HCT116 (cell line): ENCODE measurements at regions not wholly inside any gene's neighbourhood (a gene's known extent, or its start where the extent isn't known, plus 50 kb on each side); places are given as distances from the start of the nearest gene placed in this dataset.

Source experiments
- CTCF ChIP-seq, 3 experiments: fragments of 200-600 bp in 1 of 3; sonication (generic) in 1 of 3; IDR thresholded peaks in 2 of 3; conservative IDR thresholded peaks in 1 of 3; 2 replicates each; pipeline ENCODE4 v1.5.1; 2012 to 2017; ENCODE audit warnings: low read depth in 2 of 3, low read length in 2 of 3, antibody characterized with exemption in 1 of 3, borderline replicate concordance in 1 of 3, control low read depth in 1 of 3, mild to moderate bottlenecking in 1 of 3, mixed read lengths in 1 of 3, mixed run types in 1 of 3, moderate library complexity in 1 of 3; ENCODE audit not compliant: insufficient read depth in 1 of 3
- EZH2 ChIP-seq: fragments of 200-600 bp; sonication (generic); IDR thresholded peaks from 2 replicates; pipeline ENCODE4 v1.6.1; 2017; ENCODE audit warnings: antibody characterized with exemption, mixed run types
- EZH2phosphoT487 ChIP-seq: fragments of 200-600 bp; IDR thresholded peaks from 2 replicates; pipeline ENCODE4 v1.6.1; 2018; ENCODE audit warnings: antibody characterized with exemption, borderline replicate concordance
- SIN3A ChIP-seq: IDR thresholded peaks from 2 replicates; pipeline ENCODE4 v1.6.1; 2012; ENCODE audit warnings: low read depth

- no peak for TF ChIP-seq CTCF (IDR thresholded peaks at IDR 0.05 in 2 of 3, conservative IDR thresholded peaks at IDR 0.05 in 1 of 3; ENCODE audit: borderline replicate concordance in 1 of 3, insufficient read depth in 1 of 3, low read depth in 2 of 3, low read length in 2 of 3)
- TF ChIP-seq EZH2: no peak
- no peak for TF ChIP-seq SIN3A
- TF ChIP-seq EZH2phosphoT487: no peak
These were observed 483.0 kb downstream of the KDM4C start for GRCh38 chr9:7240569-7241311.
